Thyroid gland (tissue), 4 donors: ENCODE measurements at regions not wholly inside any gene's neighbourhood (a gene's known extent, or its start where the extent isn't known, plus 50 kb on each side); places are given as distances from the start of the nearest gene placed in this dataset.

Experiments
- CTCF ChIP-seq, 6 experiments: fragments of 200-600 bp in 3 of 6; fragments of 450-650 bp in 3 of 6; sonication (generic) in 3 of 6; IDR thresholded peaks; one replicate each; pipeline ENCODE4 v1.5.1; 2016 to 2019; ENCODE audit warnings: antibody characterized with exemption in 6 of 6, mild to moderate bottlenecking in 2 of 6, inconsistent platforms in 1 of 6, moderate library complexity in 1 of 6
- POLR2A ChIP-seq, 2 donors: fragments of 450-650 bp; IDR thresholded peaks; one replicate each; pipeline ENCODE4 v1.6.1; 2017; ENCODE audit warnings: antibody characterized with exemption in 2 of 2, mild to moderate bottlenecking in 2 of 2, moderate library complexity in 1 of 2

GRCh38 chr2:21567395-21567794, 443.6 kb downstream of the TDRD15 start:
- no peak for TF ChIP-seq CTCF (IDR thresholded peaks at IDR 0.05)
- TF ChIP-seq POLR2A (IDR thresholded peaks at IDR 0.05) = no peak
